Left lung (tissue), 4 donors: ENCODE measurements at regions not wholly inside any gene's neighbourhood (a gene's known extent, or its start where the extent isn't known, plus 50 kb on each side); places are given as distances from the start of the nearest gene placed in this dataset.
A peak's percentile ranks its signal among the peaks of the same experiment; 100 is the strongest.

Experiments
- ATAC-seq: fragments of 200-7000 bp; cut with Tn5 transposase; one replicate; pipeline ENCODE4 v1.9.1; 2020; ENCODE audit warnings: moderate library complexity
- DNase-seq, 4 donors: peaks; one replicate each; pipeline ENCODE4 v3.0.0-alpha.2; 2013 to 2020
- H3K27ac ChIP-seq, 2 donors: fragments of 200-600 bp; sonication (generic) in 1 of 2; one replicate each; pipeline versions ENCODE4 v1.5.0 to v1.8.0; 2020 to 2021
- H3K27me3 ChIP-seq, 2 donors: fragments of 200-600 bp; sonication (generic) in 1 of 2; one replicate each; pipeline versions ENCODE4 v1.5.0 to v1.8.0; 2020 to 2021
- H3K36me3 ChIP-seq, 2 donors: fragments of 200-600 bp; sonication (generic) in 1 of 2; one replicate each; pipeline versions ENCODE4 v1.5.0 to v1.8.0; 2020 to 2021
- H3K4me1 ChIP-seq, 2 donors: fragments of 200-600 bp; one replicate each; pipeline ENCODE4 v1.8.0; 2021
- H3K4me3 ChIP-seq, 2 donors: fragments of 200-600 bp; sonication (generic) in 1 of 2; one replicate each; pipeline versions ENCODE4 v1.5.0 to v1.8.0; 2020 to 2021; ENCODE audit warnings: mild to moderate bottlenecking in 1 of 2
- H3K9me3 ChIP-seq, 2 donors: fragments of 200-600 bp; sonication (generic) in 1 of 2; one replicate each; pipeline versions ENCODE4 v1.5.0 to v1.8.0; 2020 to 2021
- CTCF ChIP-seq, 2 donors: fragments of 200-600 bp; sonication (generic) in 1 of 2; IDR thresholded peaks; one replicate each; pipeline versions ENCODE4 v1.5.0 to v1.8.0; 2021; ENCODE audit warnings: antibody characterized with exemption in 2 of 2
- intact Hi-C, 2 donors: fragments of 100-400 bp; cut with DNase I; formaldehyde crosslinking; loops; one replicate each; pipeline versions ENCODE4 v1.11.2 to v1.14.2; 2022
- donor health status: DM: no; HTN: yes; CAD: no.
- donor health status: DM: no; HTN: no; CAD: no.

GRCh38 chr1:218948446-218948845 is 225.2 kb upstream of the LYPLAL1 start:
- no peak for ATAC-seq
- no peak overlapping the region for H3K4me3 ChIP-seq
- no peak overlapping the region for H3K27ac ChIP-seq
- H3K9me3 ChIP-seq, result peaks cover 0 to 2% of the 10 kb centered on the region in 2 donors
- DNase-seq, result no peak
- TF ChIP-seq CTCF (IDR thresholded peaks at IDR 0.05), result no peak
- H3K36me3 ChIP-seq, result no peaks in the 10 kb centered on the region
- H3K4me1 ChIP-seq, result no peaks in the 10 kb centered on the region
- no peaks in the 10 kb centered on the region for H3K27me3 ChIP-seq
- intact Hi-C loops, result no loop called here

- DNase-seq (peak in 1 of 4 donors; percentile 10), ATAC-seq (no peak)
- no peaks in the 10 kb centered on the region for H3K36me3 ChIP-seq
- no peak overlapping the region for H3K4me3 ChIP-seq
- no peaks in the 10 kb centered on the region for H3K9me3 ChIP-seq
- TF ChIP-seq CTCF (IDR thresholded peaks at IDR 0.05), result no peak
- intact Hi-C loops, result no loop called here
- no peaks in the 10 kb centered on the region for H3K4me1 ChIP-seq
- H3K27me3 ChIP-seq, result no peaks in the 10 kb centered on the region
- no peak overlapping the region for H3K27ac ChIP-seq
These were observed 220.3 kb upstream of the LYPLAL1 start for GRCh38 chr1:218953386-218953785.

- intact Hi-C loops, result no loop called here
- H3K36me3 ChIP-seq, result no peaks in the 10 kb centered on the region
- H3K4me1 ChIP-seq, result no peaks in the 10 kb centered on the region
- H3K9me3 ChIP-seq, result no peaks in the 10 kb centered on the region
- H3K27me3 ChIP-seq, result no peaks in the 10 kb centered on the region
- no peak for DNase-seq
- no peak overlapping the region for H3K4me3 ChIP-seq
- H3K27ac ChIP-seq, result no peak overlapping the region
- no peak for ATAC-seq
- TF ChIP-seq CTCF (IDR thresholded peaks at IDR 0.05), result no peak
These were observed 215.7 kb upstream of the LYPLAL1 start for GRCh38 chr1:218957971-218958370.

- Histone ChIP-seq H3K9me3 (no peaks in the 10 kb centered on the region), H3K4me3 (no peak overlapping the region), H3K4me1 (no peaks in the 10 kb centered on the region), H3K36me3 (no peaks in the 10 kb centered on the region), H3K27ac (no peak overlapping the region), H3K27me3 (no peaks in the 10 kb centered on the region)
- DNase-seq (no peak), ATAC-seq (no peak)
- TF ChIP-seq CTCF (IDR thresholded peaks at IDR 0.05), result no peak
- intact Hi-C loops, result no loop called here
These were observed 213.9 kb upstream of the LYPLAL1 start for GRCh38 chr1:218959784-218960183.

GRCh38 chr1:218964471-218965185 is 209.1 kb upstream of the LYPLAL1 start:
- no peak for ATAC-seq
- no peak for TF ChIP-seq CTCF (IDR thresholded peaks at IDR 0.05)
- Histone ChIP-seq H3K4me1 (no peaks in the 10 kb centered on the region), H3K9me3 (peaks cover 0 to 15% of the 10 kb centered on the region in 2 donors), H3K27ac (no peak overlapping the region), H3K27me3 (no peaks in the 10 kb centered on the region), H3K4me3 (no peak overlapping the region), H3K36me3 (no peaks in the 10 kb centered on the region)
- DNase-seq, result no peak
- intact Hi-C loops, result no loop called here
